ENCODE measurements at regions not wholly inside any gene's neighbourhood (a gene's known extent, or its start where the extent isn't known, plus 50 kb on each side); places are given as distances from the start of the nearest gene placed in this dataset.

- H3K36me3 Mint-ChIP-seq (ENCODE audit: low read depth): no peaks in the 10 kb centered on the region
- H3K4me1 Mint-ChIP-seq: peaks cover 6% of the 10 kb centered on the region
- no peak for TF ChIP-seq CTCF (IDR thresholded peaks at IDR 0.05; ENCODE audit: unreplicated experiment in 3 of 3)
- no peak overlapping the region for H3K4me3 Mint-ChIP-seq
- no peak overlapping the region for H3K27ac Mint-ChIP-seq
- no peaks in the 10 kb centered on the region for H3K27me3 Mint-ChIP-seq (ENCODE audit: low read depth)
- no peaks in the 10 kb centered on the region for H3K9me3 Mint-ChIP-seq
Measured at GRCh38 chr13:67328895-67329294, 98.8 kb upstream of the PCDH9 start.

GRCh38 chr13:67318860-67319259 is 88.7 kb upstream of the PCDH9 start:
- Mint-ChIP-seq H3K36me3 (ENCODE audit: low read depth) (no peaks in the 10 kb centered on the region), H3K4me3 (no peak overlapping the region), H3K27ac (no peak overlapping the region), H3K9me3 (no peaks in the 10 kb centered on the region), H3K27me3 (ENCODE audit: low read depth) (no peaks in the 10 kb centered on the region), H3K4me1 (no peaks in the 10 kb centered on the region)
- no peak for TF ChIP-seq CTCF (IDR thresholded peaks at IDR 0.05; ENCODE audit: unreplicated experiment in 3 of 3)

- Mint-ChIP-seq H3K27me3 (ENCODE audit: low read depth) (no peaks in the 10 kb centered on the region), H3K27ac (no peak overlapping the region), H3K36me3 (ENCODE audit: low read depth) (no peaks in the 10 kb centered on the region), H3K4me1 (no peaks in the 10 kb centered on the region), H3K4me3 (no peak overlapping the region), H3K9me3 (no peaks in the 10 kb centered on the region)
- no peak for TF ChIP-seq CTCF (IDR thresholded peaks at IDR 0.05; ENCODE audit: unreplicated experiment in 3 of 3)
Measured at GRCh38 chr13:67318398-67318797, 88.3 kb upstream of the PCDH9 start.

GRCh38 chr13:67314405-67314804 is 84.3 kb upstream of the PCDH9 start:
- H3K9me3 Mint-ChIP-seq: no peaks in the 10 kb centered on the region
- no peak overlapping the region for H3K27ac Mint-ChIP-seq
- no peak for TF ChIP-seq CTCF (IDR thresholded peaks at IDR 0.05; ENCODE audit: unreplicated experiment in 3 of 3)

GRCh38 chr13:67308004-67308772 is 78.1 kb upstream of the PCDH9 start:
- Mint-ChIP-seq H3K4me1 (no peaks in the 10 kb centered on the region), H3K27me3 (ENCODE audit: low read depth) (no peaks in the 10 kb centered on the region), H3K4me3 (no peak overlapping the region), H3K27ac (no peak overlapping the region), H3K36me3 (ENCODE audit: low read depth) (no peaks in the 10 kb centered on the region), H3K9me3 (no peaks in the 10 kb centered on the region)
- TF ChIP-seq CTCF (IDR thresholded peaks at IDR 0.05; ENCODE audit: unreplicated experiment in 3 of 3): no peak

More at GRCh38 chr13:67314405-67314804, 84.3 kb upstream of the PCDH9 start:
- H3K4me3 Mint-ChIP-seq: no peak overlapping the region
- no peaks in the 10 kb centered on the region for H3K4me1 Mint-ChIP-seq
- H3K36me3 Mint-ChIP-seq (ENCODE audit: low read depth): no peaks in the 10 kb centered on the region
- H3K27me3 Mint-ChIP-seq (ENCODE audit: low read depth): no peaks in the 10 kb centered on the region

GRCh38 chr13:67306742-67307141 is 76.6 kb upstream of the PCDH9 start:
- Mint-ChIP-seq H3K4me3 (no peak overlapping the region), H3K9me3 (no peaks in the 10 kb centered on the region), H3K27ac (no peak overlapping the region), H3K27me3 (ENCODE audit: low read depth) (no peaks in the 10 kb centered on the region), H3K36me3 (ENCODE audit: low read depth) (no peaks in the 10 kb centered on the region), H3K4me1 (no peaks in the 10 kb centered on the region)
- TF ChIP-seq CTCF (IDR thresholded peaks at IDR 0.05; ENCODE audit: unreplicated experiment in 3 of 3): no peak

Data from nephron (organoid).